OCI-LY1 (cell line): ENCODE measurements at regions not wholly inside any gene's neighbourhood (a gene's known extent, or its start where the extent isn't known, plus 50 kb on each side); places are given as distances from the start of the nearest gene placed in this dataset.

Source experiments
- H2AFZ ChIP-seq: fragments of 200-600 bp; sonication (generic), shearing (Covaris generic); 2 replicates; pipeline ENCODE4 v1.6.0; 2014; ENCODE audit warnings: antibody characterized with exemption, mild to moderate bottlenecking, low read length
- H3F3A ChIP-seq: fragments of 200-600 bp; sonication (generic), shearing (Covaris generic); 2 replicates; pipeline ENCODE4 v1.6.0; 2014; ENCODE audit warnings: mild to moderate bottlenecking, antibody characterized with exemption, low read length, moderate library complexity; ENCODE audit not compliant: insufficient read depth
- H3K27ac ChIP-seq: fragments of 200-600 bp; sonication (generic); 2 replicates; pipeline ENCODE4 v1.5.1; 2014; ENCODE audit warnings: low read length, mixed run types, mild to moderate bottlenecking, low read depth; ENCODE audit not compliant: poor library complexity, severe bottlenecking
- H3K27me3 ChIP-seq: fragments of 200-600 bp; sonication (generic); 2 replicates; pipeline ENCODE4 v1.6.0; 2014; ENCODE audit warnings: antibody characterized with exemption, mild to moderate bottlenecking, low read length, moderate library complexity; ENCODE audit not compliant: insufficient read depth
- H3K36me3 ChIP-seq: fragments of 200-600 bp; sonication (generic); 2 replicates; pipeline ENCODE4 v1.6.1; 2014; ENCODE audit warnings: mild to moderate bottlenecking, antibody characterized with exemption, low read length, moderate library complexity, mixed read lengths; ENCODE audit not compliant: insufficient read depth
- H3K4me1 ChIP-seq: fragments of 200-600 bp; sonication (generic); 2 replicates; pipeline ENCODE4 v1.5.1; 2014; ENCODE audit warnings: mild to moderate bottlenecking, low read length, moderate library complexity; ENCODE audit not compliant: insufficient read depth, severe bottlenecking
- H3K4me2 ChIP-seq: fragments of 200-600 bp; sonication (generic), shearing (Covaris generic); 2 replicates; pipeline ENCODE4 v1.6.1; 2014; ENCODE audit warnings: low read length
- H3K4me3 ChIP-seq: fragments of 200-600 bp; sonication (generic); 2 replicates; pipeline ENCODE4 v1.5.1; 2014; ENCODE audit warnings: low read length, low read depth, mild to moderate bottlenecking, mixed read lengths; ENCODE audit not compliant: poor library complexity, severe bottlenecking
- H3K79me2 ChIP-seq: fragments of 200-600 bp; shearing (Covaris generic); 2 replicates; pipeline ENCODE4 v1.6.1; 2016; ENCODE audit warnings: mixed run types, low read length, mixed read lengths; ENCODE audit not compliant: insufficient read depth
- H3K9ac ChIP-seq: fragments of 200-600 bp; sonication (generic), shearing (Covaris generic); 2 replicates; pipeline ENCODE4 v1.6.1; 2014; ENCODE audit warnings: mild to moderate bottlenecking, low read length, mixed read lengths
- H3K9me2 ChIP-seq: fragments of 200-600 bp; sonication (generic), shearing (Covaris generic); 2 replicates; pipeline ENCODE4 v1.6.1; 2014; ENCODE audit warnings: low read depth, mild to moderate bottlenecking, low read length, mixed read lengths
- H3K9me3 ChIP-seq: fragments of 200-600 bp; shearing (Covaris generic); 2 replicates; pipeline ENCODE4 v1.6.1; 2014; ENCODE audit warnings: low read length, mixed read lengths
- H4K20me1 ChIP-seq: fragments of 200-600 bp; sonication (generic), shearing (Covaris generic); 2 replicates; pipeline ENCODE4 v1.6.0; 2016; ENCODE audit warnings: mild to moderate bottlenecking, low read length; ENCODE audit not compliant: insufficient read depth
- EZH2 ChIP-seq: fragments of 200-600 bp; sonication (generic), shearing (Covaris generic); IDR thresholded peaks from 2 replicates; pipeline ENCODE4 v1.8.0; 2017; ENCODE audit warnings: borderline replicate concordance, mixed run types, mild to moderate bottlenecking, antibody characterized with exemption, low read length, moderate library complexity, mixed read lengths
- TF ChIP-seq, protein P1 (sequence below): fragments of 200-600 bp; sonication (generic), shearing (Covaris generic); IDR thresholded peaks from 2 replicates; pipeline ENCODE4 v1.5.1; 2017; ENCODE audit warnings: mild to moderate bottlenecking, antibody characterized with exemption, low read length, moderate library complexity, mixed read lengths

DNA sequence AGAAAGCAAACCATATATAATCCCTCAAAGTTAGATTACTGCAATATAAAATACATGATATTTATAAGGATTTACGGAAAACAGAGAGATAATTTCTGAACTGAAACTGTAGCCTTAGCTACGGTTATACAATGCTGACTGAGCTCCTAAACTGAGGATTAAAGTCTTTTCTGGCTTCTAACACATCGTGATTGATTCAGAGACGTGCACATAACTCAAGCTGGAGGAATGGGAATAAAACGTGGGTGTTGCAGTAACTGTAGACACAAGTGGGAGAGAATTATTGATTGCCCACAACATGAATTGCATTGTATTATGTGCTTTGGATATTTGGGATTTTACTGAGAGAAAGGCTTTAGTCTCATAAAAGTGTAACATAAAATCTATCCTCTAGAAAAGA is 418.0 kb upstream of the OPRM1 start:
- no peak overlapping the region for H3K27ac ChIP-seq
- H3F3A ChIP-seq: no peaks in the 10 kb centered on the region
- no peaks in the 10 kb centered on the region for H4K20me1 ChIP-seq
- TF ChIP-seq, protein P1, sequence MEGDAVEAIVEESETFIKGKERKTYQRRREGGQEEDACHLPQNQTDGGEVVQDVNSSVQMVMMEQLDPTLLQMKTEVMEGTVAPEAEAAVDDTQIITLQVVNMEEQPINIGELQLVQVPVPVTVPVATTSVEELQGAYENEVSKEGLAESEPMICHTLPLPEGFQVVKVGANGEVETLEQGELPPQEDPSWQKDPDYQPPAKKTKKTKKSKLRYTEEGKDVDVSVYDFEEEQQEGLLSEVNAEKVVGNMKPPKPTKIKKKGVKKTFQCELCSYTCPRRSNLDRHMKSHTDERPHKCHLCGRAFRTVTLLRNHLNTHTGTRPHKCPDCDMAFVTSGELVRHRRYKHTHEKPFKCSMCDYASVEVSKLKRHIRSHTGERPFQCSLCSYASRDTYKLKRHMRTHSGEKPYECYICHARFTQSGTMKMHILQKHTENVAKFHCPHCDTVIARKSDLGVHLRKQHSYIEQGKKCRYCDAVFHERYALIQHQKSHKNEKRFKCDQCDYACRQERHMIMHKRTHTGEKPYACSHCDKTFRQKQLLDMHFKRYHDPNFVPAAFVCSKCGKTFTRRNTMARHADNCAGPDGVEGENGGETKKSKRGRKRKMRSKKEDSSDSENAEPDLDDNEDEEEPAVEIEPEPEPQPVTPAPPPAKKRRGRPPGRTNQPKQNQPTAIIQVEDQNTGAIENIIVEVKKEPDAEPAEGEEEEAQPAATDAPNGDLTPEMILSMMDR: no peak
- TF ChIP-seq EZH2: no peak
- H3K9me3 ChIP-seq: no peaks in the 10 kb centered on the region
- no peak overlapping the region for H3K4me3 ChIP-seq
- H3K9me2 ChIP-seq: no peaks in the 10 kb centered on the region
- H3K79me2 ChIP-seq: no peaks in the 10 kb centered on the region
- no peaks in the 10 kb centered on the region for H3K36me3 ChIP-seq
- H3K4me1 ChIP-seq: no peaks in the 10 kb centered on the region
- no peaks in the 10 kb centered on the region for H3K27me3 ChIP-seq
- no peak overlapping the region for H3K9ac ChIP-seq
- no peak overlapping the region for H2AFZ ChIP-seq
- H3K4me2 ChIP-seq: no peak overlapping the region

DNA sequence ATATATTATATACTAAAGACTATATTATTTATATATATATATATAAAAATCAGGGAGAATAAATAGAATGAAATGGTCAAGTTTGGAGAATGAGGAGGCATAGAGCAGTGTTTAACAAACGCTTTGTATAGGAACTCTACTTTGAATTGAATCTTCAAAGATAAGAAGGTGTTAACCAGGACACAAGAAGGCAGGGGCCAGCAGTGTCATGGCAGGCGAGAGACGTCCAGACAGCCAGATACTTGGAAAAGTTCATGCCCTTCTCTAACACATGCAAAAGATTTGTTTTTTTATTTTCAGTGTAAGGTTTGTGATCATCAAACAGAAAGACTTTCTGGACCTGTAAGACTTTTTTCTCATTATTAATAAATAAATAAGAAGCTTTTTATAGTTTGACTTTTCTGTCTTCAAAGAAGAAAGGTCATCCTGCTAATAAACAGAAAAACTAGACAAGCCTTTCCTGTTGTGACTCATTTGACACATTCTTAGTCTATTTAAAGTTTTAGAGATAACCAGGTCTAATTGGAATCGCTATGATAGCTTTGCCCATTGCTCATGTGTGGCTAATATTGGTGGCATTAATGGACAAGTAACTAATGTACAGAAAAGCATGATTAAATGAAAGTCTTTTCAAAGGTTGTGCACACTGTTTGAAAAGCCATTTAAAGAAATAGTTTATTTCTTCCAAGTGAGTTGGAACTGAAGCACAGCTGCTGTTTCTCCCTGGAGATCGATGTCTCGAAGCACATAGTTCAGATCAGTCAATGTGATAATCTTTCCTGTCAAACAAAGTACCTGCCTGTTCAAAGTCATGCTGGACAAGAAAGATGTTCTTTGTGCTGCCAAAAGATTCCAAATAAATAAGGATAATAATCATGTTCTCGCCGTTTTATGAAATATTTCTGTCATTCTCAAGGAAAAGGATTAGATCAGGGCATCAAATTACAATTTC is 420.4 kb upstream of the OPRM1 start:
- Histone ChIP-seq H3K4me2 (no peak overlapping the region), H3K4me3 (no peak overlapping the region)

DNA sequence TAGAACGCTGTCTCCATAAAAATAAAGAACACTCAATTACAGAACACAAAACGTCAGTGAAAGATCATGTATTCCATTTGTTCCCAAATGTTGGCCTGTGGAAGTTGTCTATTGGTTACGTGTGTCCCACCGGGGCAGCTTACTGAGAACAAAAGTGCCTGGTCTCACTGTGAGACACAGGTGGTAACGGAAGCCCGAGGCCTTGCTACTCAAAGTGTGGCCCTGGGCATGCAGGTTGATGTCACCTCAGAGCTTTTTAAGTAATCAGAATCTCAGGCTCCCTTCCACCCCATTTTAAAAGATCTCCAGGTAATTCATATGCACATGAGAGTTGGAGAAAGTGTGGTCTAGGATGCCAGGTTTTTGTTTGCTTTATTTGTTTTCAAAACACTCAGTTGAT is 422.5 kb upstream of the OPRM1 start:
- no peaks in the 10 kb centered on the region for H3K4me1 ChIP-seq
- H4K20me1 ChIP-seq: no peaks in the 10 kb centered on the region
- H3K4me3 ChIP-seq: no peak overlapping the region
- no peak overlapping the region for H2AFZ ChIP-seq
- no peak overlapping the region for H3K9ac ChIP-seq
- H3F3A ChIP-seq: no peaks in the 10 kb centered on the region
- H3K9me2 ChIP-seq: no peaks in the 10 kb centered on the region
- H3K4me2 ChIP-seq: no peak overlapping the region
- no peaks in the 10 kb centered on the region for H3K9me3 ChIP-seq
- H3K27ac ChIP-seq: no peak overlapping the region
- no peaks in the 10 kb centered on the region for H3K36me3 ChIP-seq
- no peak for TF ChIP-seq EZH2
- TF ChIP-seq, protein P1: no peak
- no peaks in the 10 kb centered on the region for H3K79me2 ChIP-seq
- H3K27me3 ChIP-seq: no peaks in the 10 kb centered on the region

More for the DNA sequence above, 420.4 kb upstream of the OPRM1 start:
- H3K36me3 ChIP-seq: no peaks in the 10 kb centered on the region
- H2AFZ ChIP-seq: no peak overlapping the region
- no peaks in the 10 kb centered on the region for H4K20me1 ChIP-seq
- H3K9ac ChIP-seq: no peak overlapping the region
- no peaks in the 10 kb centered on the region for H3K79me2 ChIP-seq
- H3K27ac ChIP-seq: no peak overlapping the region
- TF ChIP-seq EZH2: no peak
- TF ChIP-seq, protein P1: no peak
- no peaks in the 10 kb centered on the region for H3F3A ChIP-seq
- H3K4me1 ChIP-seq: no peaks in the 10 kb centered on the region
- no peaks in the 10 kb centered on the region for H3K9me2 ChIP-seq
- H3K27me3 ChIP-seq: no peaks in the 10 kb centered on the region
- H3K9me3 ChIP-seq: no peaks in the 10 kb centered on the region
